GM19468 (cell line): ENCODE measurements at regions not wholly inside any gene's neighbourhood (a gene's known extent, or its start where the extent isn't known, plus 50 kb on each side); places are given as distances from the start of the nearest gene placed in this dataset.

Experiments used
- ATAC-seq: cut with Tn5 transposase; IDR thresholded peaks from one replicate; pipeline ENCODE4 v1.9.1; 2021; ENCODE audit warnings: mild to moderate bottlenecking, moderate library complexity, moderate number of reproducible peaks; ENCODE audit not compliant: unreplicated experiment; ENCODE audit errors: extremely low read depth

GRCh38 chr4:54482529-54483200 is 175.1 kb upstream of the KIT start:
- ATAC-seq, result no peak

- ATAC-seq, result no peak
These were observed 173.4 kb upstream of the KIT start for GRCh38 chr4:54484383-54484782.

- no peak for ATAC-seq
These were observed 170.3 kb upstream of the KIT start for GRCh38 chr4:54487491-54487890.

- no peak for ATAC-seq
These were observed 163.9 kb upstream of the KIT start for GRCh38 chr4:54493862-54494261.

GRCh38 chr4:54495091-54495490 is 162.7 kb upstream of the KIT start:
- ATAC-seq, result no peak

GRCh38 chr4:54495641-54496040 is 162.1 kb upstream of the KIT start:
- ATAC-seq, result no peak

GRCh38 chr4:54496412-54496811 is 161.3 kb upstream of the KIT start:
- no peak for ATAC-seq

GRCh38 chr4:54497947-54498346 is 159.8 kb upstream of the KIT start:
- no peak for ATAC-seq

- ATAC-seq, result no peak
These were observed 159.1 kb upstream of the KIT start for GRCh38 chr4:54498661-54499111.

GRCh38 chr4:54499308-54500074 is 158.3 kb upstream of the KIT start:
- no peak for ATAC-seq

- no peak for ATAC-seq
These were observed 152.4 kb upstream of the KIT start for GRCh38 chr4:54505362-54505761.

- ATAC-seq, result no peak
These were observed 151.8 kb upstream of the KIT start for GRCh38 chr4:54505996-54506395.

GRCh38 chr4:54509057-54509456 is 148.7 kb upstream of the KIT start:
- ATAC-seq, result no peak

GRCh38 chr4:54513204-54513603 is 144.6 kb upstream of the KIT start:
- ATAC-seq, result no peak

GRCh38 chr4:54513741-54514140 is 144.0 kb upstream of the KIT start:
- no peak for ATAC-seq

- no peak for ATAC-seq
These were observed 141.1 kb upstream of the KIT start for GRCh38 chr4:54516556-54517215.

GRCh38 chr4:54517781-54518444 is 139.8 kb upstream of the KIT start:
- no peak for ATAC-seq

- ATAC-seq, result no peak
These were observed 132.2 kb upstream of the KIT start for GRCh38 chr4:54525602-54526001.

GRCh38 chr4:54526560-54526959 is 131.2 kb upstream of the KIT start:
- ATAC-seq, result no peak

- ATAC-seq, result no peak
These were observed 130.2 kb upstream of the KIT start for GRCh38 chr4:54527532-54527931.
